Activated CD4-positive, alpha-beta memory T cell treated with anti-CD3 and anti-CD28 coated beads for 36 hours (primary cell): ENCODE measurements at regions not wholly inside any gene's neighbourhood (a gene's known extent, or its start where the extent isn't known, plus 50 kb on each side); places are given as distances from the start of the nearest gene placed in this dataset.

Source experiments
- CTCF ChIA-PET: fragments of 350-600 bp; sonication (Branson Sonifier 250); formaldehyde crosslinking; loops from one replicate; lab custom pipeline; 2021; ENCODE audit warnings: antibody characterized with exemption, inconsistent platforms; lab: Charles Lee
- POLR2A ChIA-PET: fragments of 350-600 bp; sonication (Branson Sonifier 250); formaldehyde crosslinking; loops from one replicate; lab custom pipeline; 2021; ENCODE audit warnings: antibody characterized with exemption; lab: Charles Lee
- DNase-seq: peaks from one replicate; pipeline ENCODE4 v3.0.0-alpha.2; 2020
- H3K27ac Mint-ChIP-seq: one replicate; pipeline ENCODE4 v1.8.0; 2021; ENCODE audit warnings: mixed read lengths
- H3K27me3 Mint-ChIP-seq: one replicate; pipeline ENCODE4 v1.8.0; 2021; ENCODE audit warnings: mixed read lengths
- H3K36me3 Mint-ChIP-seq: one replicate; pipeline ENCODE4 v1.8.0; 2021; ENCODE audit warnings: mixed read lengths
- H3K4me1 Mint-ChIP-seq: one replicate; pipeline ENCODE4 v1.8.0; 2021; ENCODE audit warnings: low read depth, mixed read lengths
- H3K4me3 Mint-ChIP-seq: one replicate; pipeline ENCODE4 v1.8.0; 2021; ENCODE audit warnings: mild to moderate bottlenecking, mixed read lengths
- H3K9me3 Mint-ChIP-seq: one replicate; pipeline ENCODE4 v1.8.0; 2021; ENCODE audit warnings: mixed read lengths
- intact Hi-C: fragments of 100-400 bp; cut with micrococcal nuclease; formaldehyde crosslinking; loops from one replicate; pipeline ENCODE4 v1.15.1; 2023

- ChIA-PET CTCF (no interaction called here), POLR2A (no interaction called here)
- intact Hi-C loops: no loop called here
- Mint-ChIP-seq H3K4me3 (no peak overlapping the region), H3K9me3 (no peaks in the 10 kb centered on the region), H3K27ac (no peak overlapping the region), H3K36me3 (no peaks in the 10 kb centered on the region), H3K4me1 (no peaks in the 10 kb centered on the region), H3K27me3 (no peaks in the 10 kb centered on the region)
- no peak for DNase-seq
Observed at GRCh38 chr5:123269851-123270250, 153.4 kb downstream of the CEP120 start.

GRCh38 chr5:123269436-123269835 is 153.8 kb downstream of the CEP120 start:
- intact Hi-C loops: no loop called here
- H3K27ac Mint-ChIP-seq: no peak overlapping the region
- CTCF ChIA-PET: no interaction called here
- no peaks in the 10 kb centered on the region for H3K9me3 Mint-ChIP-seq
- DNase-seq: no peak
- H3K4me3 Mint-ChIP-seq: no peak overlapping the region
- no peaks in the 10 kb centered on the region for H3K36me3 Mint-ChIP-seq
- no peaks in the 10 kb centered on the region for H3K4me1 Mint-ChIP-seq
- POLR2A ChIA-PET: no interaction called here
- no peaks in the 10 kb centered on the region for H3K27me3 Mint-ChIP-seq

- Mint-ChIP-seq H3K27me3 (no peaks in the 10 kb centered on the region), H3K27ac (no peak overlapping the region), H3K9me3 (no peaks in the 10 kb centered on the region), H3K4me1 (no peaks in the 10 kb centered on the region), H3K36me3 (no peaks in the 10 kb centered on the region), H3K4me3 (no peak overlapping the region)
- ChIA-PET CTCF (no interaction called here), POLR2A (no interaction called here)
- intact Hi-C loops: no loop called here
- DNase-seq: no peak
Observed at GRCh38 chr5:123266365-123266764, 156.8 kb downstream of the CEP120 start.

- no peaks in the 10 kb centered on the region for H3K9me3 Mint-ChIP-seq
- no peak overlapping the region for H3K4me3 Mint-ChIP-seq
- H3K4me1 Mint-ChIP-seq: no peaks in the 10 kb centered on the region
- H3K36me3 Mint-ChIP-seq: no peaks in the 10 kb centered on the region
- peaks cover 2% of the 10 kb centered on the region for H3K27me3 Mint-ChIP-seq
- POLR2A ChIA-PET: no interaction called here
- CTCF ChIA-PET: no interaction called here
- intact Hi-C loops: no loop called here
- H3K27ac Mint-ChIP-seq: no peak overlapping the region
- no peak for DNase-seq
Observed at GRCh38 chr5:123265551-123265950, 157.7 kb downstream of the CEP120 start.

- DNase-seq: no peak
- POLR2A ChIA-PET: no interaction called here
- Mint-ChIP-seq H3K27ac (no peak overlapping the region), H3K27me3 (peaks cover 2% of the 10 kb centered on the region), H3K4me1 (no peaks in the 10 kb centered on the region), H3K9me3 (no peaks in the 10 kb centered on the region), H3K36me3 (no peaks in the 10 kb centered on the region), H3K4me3 (no peak overlapping the region)
- intact Hi-C loops: no loop called here
- CTCF ChIA-PET: no interaction called here
Observed at GRCh38 chr5:123264394-123264793, 158.8 kb downstream of the CEP120 start.

- H3K9me3 Mint-ChIP-seq: no peaks in the 10 kb centered on the region
- CTCF ChIA-PET: no interaction called here
- H3K27me3 Mint-ChIP-seq: peaks cover 2% of the 10 kb centered on the region
- H3K36me3 Mint-ChIP-seq: no peaks in the 10 kb centered on the region
- no peaks in the 10 kb centered on the region for H3K4me1 Mint-ChIP-seq
- POLR2A ChIA-PET: no interaction called here
- intact Hi-C loops: no loop called here
- no peak for DNase-seq
- H3K4me3 Mint-ChIP-seq: no peak overlapping the region
- H3K27ac Mint-ChIP-seq: no peak overlapping the region
Observed at GRCh38 chr5:123263859-123264258, 159.3 kb downstream of the CEP120 start.

GRCh38 chr5:123262216-123262823 is 160.9 kb downstream of the CEP120 start:
- Mint-ChIP-seq H3K9me3 (peaks cover 2% of the 10 kb centered on the region), H3K4me1 (no peaks in the 10 kb centered on the region), H3K4me3 (no peak overlapping the region), H3K27ac (no peak overlapping the region), H3K36me3 (no peaks in the 10 kb centered on the region), H3K27me3 (peaks cover 4% of the 10 kb centered on the region)
- intact Hi-C loops: no loop called here
- ChIA-PET CTCF (no interaction called here), POLR2A (no interaction called here)
- no peak for DNase-seq

GRCh38 chr5:123261752-123262151 is 161.5 kb downstream of the CEP120 start:
- no peak for DNase-seq
- Mint-ChIP-seq H3K36me3 (no peaks in the 10 kb centered on the region), H3K9me3 (peaks cover 8% of the 10 kb centered on the region), H3K27ac (no peak overlapping the region), H3K4me3 (no peak overlapping the region), H3K4me1 (no peaks in the 10 kb centered on the region), H3K27me3 (peaks cover 4% of the 10 kb centered on the region)
- CTCF ChIA-PET: no interaction called here
- intact Hi-C loops: no loop called here
- POLR2A ChIA-PET: no interaction called here

- ChIA-PET CTCF (no interaction called here), POLR2A (no interaction called here)
- H3K27ac Mint-ChIP-seq: no peak overlapping the region
- DNase-seq: no peak
- no peak overlapping the region for H3K4me3 Mint-ChIP-seq
- H3K36me3 Mint-ChIP-seq: no peaks in the 10 kb centered on the region
- intact Hi-C loops: no loop called here
- no peaks in the 10 kb centered on the region for H3K27me3 Mint-ChIP-seq
- no peaks in the 10 kb centered on the region for H3K4me1 Mint-ChIP-seq
- no peaks in the 10 kb centered on the region for H3K9me3 Mint-ChIP-seq
Observed at GRCh38 chr5:123249446-123249845, 160.4 kb downstream of the PRDM6 start.

- H3K27ac Mint-ChIP-seq: no peak overlapping the region
- no peak for DNase-seq
- ChIA-PET CTCF (no interaction called here), POLR2A (no interaction called here)
- peaks cover 5% of the 10 kb centered on the region for H3K27me3 Mint-ChIP-seq
- intact Hi-C loops: no loop called here
- no peak overlapping the region for H3K4me3 Mint-ChIP-seq
- H3K36me3 Mint-ChIP-seq: no peaks in the 10 kb centered on the region
- no peaks in the 10 kb centered on the region for H3K9me3 Mint-ChIP-seq
- H3K4me1 Mint-ChIP-seq: no peaks in the 10 kb centered on the region
Observed at GRCh38 chr5:123245689-123246088, 156.6 kb downstream of the PRDM6 start.

- no peaks in the 10 kb centered on the region for H3K4me1 Mint-ChIP-seq
- ChIA-PET CTCF (no interaction called here), POLR2A (no interaction called here)
- no peaks in the 10 kb centered on the region for H3K9me3 Mint-ChIP-seq
- peaks cover 6% of the 10 kb centered on the region for H3K27me3 Mint-ChIP-seq
- no peak for DNase-seq
- no peak overlapping the region for H3K4me3 Mint-ChIP-seq
- H3K36me3 Mint-ChIP-seq: no peaks in the 10 kb centered on the region
- no peak overlapping the region for H3K27ac Mint-ChIP-seq
- intact Hi-C loops: no loop called here
Observed at GRCh38 chr5:123244458-123244857, 155.4 kb downstream of the PRDM6 start.
